ENCODE measurements at regions not wholly inside any gene's neighbourhood (a gene's known extent, or its start where the extent isn't known, plus 50 kb on each side); places are given as distances from the start of the nearest gene placed in this dataset.

GRCh38 chr15:95470997-95471689 is 859.4 kb upstream of the NR2F2 start:
- DNase-seq = no peak

DNA sequence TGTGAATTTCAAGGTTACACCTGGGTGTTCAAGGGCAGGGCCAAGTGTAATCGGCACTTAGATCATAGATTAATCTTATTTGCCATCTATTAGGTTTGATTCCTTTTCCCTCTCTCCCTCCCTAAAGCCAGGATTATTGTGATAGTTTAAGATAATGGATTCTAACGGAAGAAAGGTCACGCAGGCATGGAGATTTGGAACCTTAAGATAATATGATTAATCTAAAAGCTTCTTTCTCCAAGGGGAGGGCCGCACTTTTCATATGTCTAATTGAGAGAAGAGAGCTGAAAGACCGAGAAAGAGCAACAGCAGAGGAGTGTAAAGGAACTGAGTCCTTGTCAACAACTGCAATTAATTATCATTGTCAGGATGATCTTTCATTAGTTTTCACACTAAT is 858.8 kb upstream of the NR2F2 start:
- DNase-seq = no peak

DNA sequence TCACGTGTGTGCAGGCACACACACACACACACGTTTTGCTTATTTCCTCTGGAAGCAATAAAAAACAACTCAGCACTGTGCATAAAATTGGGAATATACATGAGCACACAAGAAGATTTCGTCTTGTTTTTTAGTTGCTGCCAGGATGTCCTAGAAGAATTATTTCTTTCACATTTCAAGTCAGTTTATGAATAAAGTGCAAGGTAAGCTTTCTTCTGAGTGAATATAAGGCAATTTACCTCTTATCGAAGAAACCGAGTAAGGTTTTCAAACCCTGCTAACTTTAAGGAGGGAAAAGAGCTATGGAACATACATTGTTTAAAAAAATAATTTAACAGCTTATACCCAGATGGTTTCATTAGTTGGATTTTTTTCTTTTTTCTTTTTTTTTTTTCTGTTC is 855.4 kb upstream of the NR2F2 start:
- no peak for DNase-seq

DNA sequence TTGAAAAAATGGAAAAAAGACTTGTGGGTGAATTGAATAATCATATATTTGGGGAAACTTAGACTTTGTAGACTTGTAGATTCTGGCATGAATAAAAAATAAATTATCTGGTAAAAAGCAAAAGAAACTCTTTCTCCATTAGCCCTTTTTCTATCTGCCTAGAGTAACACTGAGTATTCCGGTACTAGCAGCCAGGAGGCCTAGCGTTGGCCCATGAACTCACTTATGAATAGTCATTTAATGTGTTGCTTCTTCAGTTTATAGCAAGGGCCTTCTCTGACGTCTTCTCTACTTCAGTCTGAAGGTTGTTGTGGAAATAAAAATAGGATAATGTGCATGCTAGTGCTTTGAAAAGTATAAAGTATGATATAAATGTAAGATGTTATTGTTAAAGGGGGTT is 851.2 kb upstream of the NR2F2 start:
- DNase-seq = no peak

DNA sequence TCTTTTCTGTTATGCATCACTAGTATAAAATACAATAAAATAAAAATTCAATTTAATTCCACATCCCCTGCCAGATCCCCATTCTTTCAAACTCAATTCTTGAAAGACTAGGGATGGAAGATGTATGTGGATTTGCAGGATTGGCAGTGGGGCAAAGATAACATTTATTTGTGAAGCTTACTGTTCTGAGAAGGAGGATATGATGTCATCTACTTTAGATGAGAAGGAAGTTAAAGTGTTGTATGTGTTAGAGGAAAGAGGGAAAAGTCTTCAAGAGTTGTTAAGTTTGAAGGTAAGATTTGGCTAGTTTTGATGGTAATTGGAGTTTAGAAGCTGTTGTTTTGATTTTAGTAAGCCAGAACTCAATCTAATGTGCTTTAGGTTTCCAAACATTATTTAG is 845.1 kb upstream of the NR2F2 start:
- DNase-seq = no peak

DNA sequence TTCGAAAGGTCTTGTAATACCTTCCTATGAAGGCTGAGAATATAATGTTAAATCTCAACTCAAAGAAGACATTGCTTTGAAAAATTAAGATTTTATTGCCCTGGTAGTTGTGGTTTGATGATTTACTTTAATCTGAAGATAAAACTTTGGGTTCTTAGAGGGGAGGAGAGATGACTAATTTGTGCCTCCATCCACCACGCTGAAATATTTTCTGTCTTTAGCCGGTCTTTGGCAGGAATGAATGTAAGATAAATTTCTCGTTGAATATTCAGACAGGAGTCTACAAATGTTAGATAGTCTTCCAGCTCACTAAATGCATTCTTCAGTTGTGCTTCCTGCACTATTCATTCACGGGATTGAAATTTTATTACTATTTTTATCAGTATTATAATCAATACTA is 844.3 kb upstream of the NR2F2 start:
- DNase-seq = no peak

- DNase-seq = no peak
These were observed 841.4 kb upstream of the NR2F2 start for GRCh38 chr15:95489103-95489502.

- DNase-seq = no peak
These were observed 838.0 kb upstream of the NR2F2 start for GRCh38 chr15:95492388-95493070.

DNA sequence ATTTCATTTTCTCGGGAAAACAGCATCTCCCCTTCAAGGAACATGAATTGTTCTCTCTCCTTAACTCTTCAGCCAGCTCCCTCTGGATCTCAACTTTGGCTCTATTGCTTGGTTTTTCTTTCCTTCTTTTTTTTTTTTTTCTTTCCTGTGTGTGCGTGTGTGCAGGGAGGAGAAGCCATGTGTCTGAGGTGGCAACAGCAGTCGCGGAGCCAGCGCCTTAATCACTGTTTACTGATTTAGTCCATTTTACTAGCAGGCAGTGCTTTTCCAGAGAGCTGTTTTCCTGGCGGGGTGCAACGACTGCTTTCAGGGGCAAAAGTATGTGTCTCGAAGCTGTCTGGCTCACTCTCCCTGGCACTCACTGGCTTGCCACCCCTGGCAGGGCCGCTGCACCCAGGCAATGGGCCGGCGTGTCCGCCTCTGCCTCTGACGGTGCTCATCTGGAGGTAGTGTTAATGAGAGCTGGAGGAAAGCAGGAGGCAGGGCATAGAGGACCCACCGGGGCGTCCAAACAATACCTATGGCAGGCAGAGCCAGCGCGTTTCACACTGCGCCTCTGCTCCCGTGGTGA is 835.4 kb upstream of the NR2F2 start:
- DNase-seq = no peak

DNA sequence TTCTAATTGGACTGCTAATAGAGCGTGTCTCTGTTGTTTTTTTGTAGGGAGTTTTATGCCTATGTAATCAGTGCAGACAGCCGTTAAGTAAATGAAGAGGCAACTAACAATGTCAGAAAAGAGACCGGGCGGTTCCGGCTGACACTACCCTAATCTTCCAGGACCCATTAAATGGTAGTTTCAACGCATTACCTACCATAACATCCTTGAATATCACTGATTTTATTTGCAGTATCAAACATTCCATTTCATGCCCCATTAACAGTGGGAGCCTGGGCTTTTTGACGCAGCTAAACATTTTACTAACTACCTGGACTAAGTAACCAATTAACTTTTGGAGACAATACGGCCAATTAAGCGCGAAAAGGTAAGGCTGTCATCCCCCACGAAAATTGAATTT is 832.9 kb upstream of the NR2F2 start:
- no peak for DNase-seq

DNA sequence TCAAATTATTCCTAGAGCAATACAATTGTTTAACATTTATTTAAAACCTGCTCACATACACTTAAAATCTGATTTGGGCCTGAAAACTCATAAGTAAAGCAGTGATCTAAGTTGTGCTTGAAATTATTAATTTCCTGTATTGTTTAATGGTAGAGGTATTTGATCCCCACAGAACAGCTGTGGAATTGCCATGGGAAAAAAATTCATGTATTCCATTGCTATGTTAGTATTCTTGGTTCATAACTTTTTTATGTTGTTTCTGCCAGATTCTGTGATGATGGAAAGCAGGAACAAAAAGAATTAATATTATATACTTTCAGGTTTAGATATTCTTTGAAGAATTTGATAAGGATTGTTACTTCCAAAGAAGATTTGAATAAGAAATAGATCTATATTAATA is 831.5 kb upstream of the NR2F2 start:
- DNase-seq = no peak

- no peak for DNase-seq
These were observed 831.1 kb upstream of the NR2F2 start for GRCh38 chr15:95499397-95499796.

DNA sequence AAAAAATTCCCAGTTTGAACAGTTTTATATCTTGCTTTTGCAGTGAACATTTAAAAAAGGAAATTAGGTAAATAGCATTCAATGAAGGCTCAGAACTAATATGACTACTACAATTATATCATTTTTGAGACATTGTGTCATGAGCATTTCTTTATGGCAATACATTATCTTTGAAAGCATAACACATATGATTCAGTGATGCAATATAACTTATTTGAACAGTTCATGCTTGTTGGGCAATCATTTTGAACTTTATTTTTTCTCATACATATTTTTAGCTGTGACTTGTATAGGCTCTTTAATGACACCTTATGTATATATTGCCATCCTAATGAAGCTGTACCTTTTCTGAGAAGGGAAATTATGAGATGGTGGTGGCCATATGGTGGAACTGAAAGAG is 828.6 kb upstream of the NR2F2 start:
- no peak for DNase-seq

GRCh38 chr15:95503107-95503506 is 827.4 kb upstream of the NR2F2 start:
- DNase-seq = no peak

GRCh38 chr15:95503640-95504225 is 826.8 kb upstream of the NR2F2 start:
- DNase-seq = no peak

GRCh38 chr15:95511671-95512070 is 818.8 kb upstream of the NR2F2 start:
- DNase-seq = no peak

DNA sequence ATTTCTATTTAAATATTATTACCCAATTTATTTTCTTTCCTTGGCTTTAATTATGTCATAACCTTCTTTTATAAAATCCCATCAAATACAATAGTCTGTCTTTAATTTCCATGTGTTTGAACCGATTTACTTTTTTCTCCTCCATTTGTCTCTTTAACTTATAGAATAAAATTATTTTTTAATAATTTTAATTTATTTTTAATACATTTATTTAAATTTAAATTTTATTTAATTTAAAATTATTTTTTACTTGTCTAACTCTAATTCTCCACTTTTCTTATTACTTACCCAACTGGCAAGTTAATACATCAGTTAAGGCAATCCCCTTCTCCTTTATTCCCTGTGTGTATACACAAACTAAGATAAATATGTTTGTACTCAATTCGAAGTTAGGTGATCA is 817.6 kb upstream of the NR2F2 start:
- no peak for DNase-seq

GRCh38 chr15:95519887-95520286 is 810.6 kb upstream of the NR2F2 start:
- no peak for DNase-seq

DNA sequence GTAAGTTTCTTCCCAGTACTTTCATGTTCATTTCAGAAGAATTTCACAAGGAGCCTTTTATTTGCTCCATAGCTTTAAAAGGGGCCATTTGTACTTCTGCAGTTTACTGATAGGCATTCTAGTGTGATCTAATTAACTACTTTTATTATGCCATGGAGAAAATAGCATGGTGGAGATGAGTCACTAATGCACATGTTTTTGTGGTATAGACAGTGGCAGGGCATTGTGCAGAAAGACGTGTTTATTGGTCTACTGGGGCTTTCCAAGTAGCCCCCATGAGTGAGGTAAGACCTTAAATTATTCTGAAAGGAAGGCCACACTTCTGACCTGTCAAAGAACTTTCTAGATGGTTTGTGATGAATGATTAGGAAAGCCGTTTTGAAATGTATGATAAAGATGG is 810.0 kb upstream of the NR2F2 start:
- no peak for DNase-seq

DNA sequence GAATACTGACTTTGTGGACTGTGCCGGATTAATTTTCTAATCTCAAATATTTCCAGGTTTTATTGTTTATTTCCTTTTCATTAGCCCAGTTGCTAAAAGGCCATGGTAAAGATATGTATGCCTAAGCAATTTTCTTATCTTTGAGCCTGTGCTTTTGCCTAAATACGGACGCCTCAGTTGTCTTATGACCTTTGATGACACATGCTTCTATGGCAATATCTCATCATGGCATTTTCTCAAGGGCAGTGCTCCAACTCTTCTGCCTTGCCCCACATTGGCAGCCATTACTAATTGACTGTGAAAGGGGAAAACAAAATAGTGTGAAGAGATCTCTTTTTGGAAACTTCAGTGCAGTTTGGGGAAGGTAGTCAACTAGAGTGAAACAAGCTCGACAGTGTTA is 809.6 kb upstream of the NR2F2 start:
- DNase-seq = no peak

DNA sequence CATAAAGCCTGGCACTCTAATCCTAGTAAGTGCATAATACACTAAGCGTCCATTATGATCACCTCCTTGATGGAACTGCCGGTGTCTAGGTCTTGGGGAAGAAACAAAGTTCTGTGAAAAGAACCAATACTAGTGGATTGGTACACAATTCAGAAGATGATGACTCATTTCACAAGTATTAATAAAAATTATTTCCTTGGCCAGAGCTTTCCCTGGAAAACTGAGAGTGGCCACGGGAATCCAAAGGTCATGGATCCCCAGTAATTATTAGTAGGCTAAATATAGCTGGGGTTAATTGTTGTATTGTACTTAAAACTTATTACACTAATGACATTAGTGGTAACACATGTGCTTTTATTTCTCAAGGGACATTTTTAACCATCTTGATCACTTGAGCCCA is 808.0 kb upstream of the NR2F2 start:
- DNase-seq = no peak

DNA sequence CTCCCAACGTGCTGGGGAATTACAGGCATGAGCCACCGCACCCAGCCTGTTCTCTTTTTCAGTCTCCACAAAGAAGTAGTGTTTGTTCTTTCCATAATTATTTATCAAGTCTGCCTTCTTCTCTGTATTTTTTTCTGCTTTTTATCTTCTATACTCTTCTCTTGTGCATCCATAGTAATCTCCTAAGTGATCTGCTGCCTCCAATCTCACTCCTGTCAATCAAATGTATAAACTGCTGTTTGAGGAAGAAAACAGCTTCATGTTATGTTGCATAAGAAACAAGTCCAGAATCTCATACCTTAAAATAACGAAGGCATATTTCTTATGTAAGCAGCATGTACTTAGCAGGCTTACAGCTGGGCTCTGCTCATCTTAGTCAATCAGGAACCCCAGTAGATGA is 801.6 kb upstream of the NR2F2 start:
- DNase-seq = no peak

GRCh38 chr15:95536638-95537037 is 793.9 kb upstream of the NR2F2 start:
- DNase-seq = no peak

DNA sequence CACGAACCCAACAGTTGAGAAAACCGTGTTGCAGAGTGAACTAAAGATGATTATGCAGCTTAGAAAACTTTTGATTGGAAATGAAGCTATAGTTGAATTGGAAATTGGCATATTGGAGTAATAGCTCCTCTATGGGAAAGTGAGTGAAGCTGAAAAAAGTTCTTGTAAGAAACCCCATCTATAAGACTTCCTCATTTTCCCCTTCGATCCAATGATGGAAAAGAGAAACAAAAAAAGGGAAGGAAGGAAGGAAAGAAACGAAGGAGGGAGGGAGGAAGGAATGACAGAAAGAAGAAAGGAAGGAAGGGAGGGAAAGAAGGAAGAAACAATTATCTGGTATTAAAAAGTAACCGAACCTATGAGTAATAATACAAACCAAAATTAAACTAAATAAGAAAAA is 791.8 kb upstream of the NR2F2 start:
- no peak for DNase-seq

Data from activated effector memory CD4-positive, alpha-beta T cell treated with anti-CD3 and anti-CD28 coated beads, Interleukin-2, amount 50 U/mL, for 16 hours (primary cell).